Trophoblast cell (in vitro differentiated cells and primary cell): ENCODE measurements at regions not wholly inside any gene's neighbourhood (a gene's known extent, or its start where the extent isn't known, plus 50 kb on each side); places are given as distances from the start of the nearest gene placed in this dataset.
A peak's percentile ranks its signal among the peaks of the same experiment; 100 is the strongest.

Experiments used
- DNase-seq, 2 donors: peaks; one replicate each; pipeline ENCODE4 v3.0.0-alpha.2; 2016
- H2AFZ ChIP-seq: 2 replicates; pipeline ENCODE4 v1.6.1; 2013; ENCODE audit warnings: low read length, moderate library complexity, mild to moderate bottlenecking; ENCODE audit not compliant: insufficient read depth, poor library complexity
- H2AK5ac ChIP-seq: 2 replicates; pipeline ENCODE4 v1.6.1; 2013; ENCODE audit warnings: mild to moderate bottlenecking, low read length
- H2BK120ac ChIP-seq: 2 replicates; pipeline ENCODE4 v1.6.1; 2013; ENCODE audit warnings: low read length, mild to moderate bottlenecking, moderate library complexity; ENCODE audit not compliant: insufficient read depth, poor library complexity
- H2BK12ac ChIP-seq: 2 replicates; pipeline ENCODE4 v1.6.1; 2013; ENCODE audit warnings: mild to moderate bottlenecking, low read length, moderate library complexity
- H2BK5ac ChIP-seq: 2 replicates; pipeline ENCODE4 v1.6.1; 2013; ENCODE audit warnings: low read length, low read depth, moderate library complexity, mild to moderate bottlenecking; ENCODE audit not compliant: poor library complexity
- H3K14ac ChIP-seq: 2 replicates; pipeline ENCODE4 v1.6.1; 2013; ENCODE audit warnings: mild to moderate bottlenecking, low read length
- H3K18ac ChIP-seq: 2 replicates; pipeline ENCODE4 v1.6.1; 2013; ENCODE audit warnings: mild to moderate bottlenecking, low read length
- H3K23ac ChIP-seq: 2 replicates; pipeline ENCODE4 v1.6.1; 2013; ENCODE audit warnings: low read length
- H3K27ac ChIP-seq: 2 replicates; pipeline ENCODE4 v1.5.1; 2013; ENCODE audit warnings: low read depth, mild to moderate bottlenecking, inconsistent platforms, low read length, moderate library complexity
- H3K27me3 ChIP-seq: 2 replicates; pipeline ENCODE4 v1.6.1; 2013; ENCODE audit warnings: inconsistent platforms, mild to moderate bottlenecking, low read length, moderate library complexity; ENCODE audit not compliant: insufficient read depth
- H3K36me3 ChIP-seq, 2 experiments: 1 replicate in 1 of 2; 2 replicates in 1 of 2; pipeline ENCODE4 v1.6.1; 2013; ENCODE audit warnings: low read length in 2 of 2, mild to moderate bottlenecking in 2 of 2, moderate library complexity in 1 of 2; ENCODE audit not compliant: insufficient read depth in 2 of 2, control insufficient read depth in 1 of 2
- H3K4ac ChIP-seq: 2 replicates; pipeline ENCODE4 v1.6.1; 2013; ENCODE audit warnings: low read depth, mild to moderate bottlenecking, low read length, moderate library complexity
- H3K4me1 ChIP-seq, 2 experiments: 1 replicate in 1 of 2; 2 replicates in 1 of 2; pipeline ENCODE4 v1.6.1; 2013; ENCODE audit warnings: low read length in 2 of 2, mild to moderate bottlenecking in 2 of 2, moderate library complexity in 1 of 2; ENCODE audit not compliant: insufficient read depth in 2 of 2, control insufficient read depth in 1 of 2
- H3K4me2 ChIP-seq: 2 replicates; pipeline ENCODE4 v1.6.1; 2013; ENCODE audit warnings: inconsistent platforms, mild to moderate bottlenecking, low read length, moderate library complexity
- H3K4me3 ChIP-seq: 2 replicates; pipeline ENCODE4 v1.5.1; 2013; ENCODE audit warnings: mild to moderate bottlenecking, low read depth, low read length, inconsistent platforms
- H3K79me1 ChIP-seq: one replicate; pipeline ENCODE4 v1.6.1; 2013; ENCODE audit warnings: low read length
- H3K79me2 ChIP-seq: 2 replicates; pipeline ENCODE4 v1.6.1; 2013; ENCODE audit warnings: low read length, mild to moderate bottlenecking; ENCODE audit not compliant: control insufficient read depth, insufficient read depth, poor library complexity
- H3K9ac ChIP-seq: 2 replicates; pipeline ENCODE4 v1.6.1; 2013; ENCODE audit warnings: mild to moderate bottlenecking, low read length
- H3K9me3 ChIP-seq: 2 replicates; pipeline ENCODE4 v1.6.1; 2013; ENCODE audit warnings: low read depth, mild to moderate bottlenecking, control low read depth, inconsistent platforms, low read length; ENCODE audit not compliant: insufficient read depth
- H4K12ac ChIP-seq: 2 replicates; pipeline ENCODE4 v1.6.1; 2013; ENCODE audit warnings: low read depth, mild to moderate bottlenecking, low read length, moderate library complexity
- H4K8ac ChIP-seq: 2 replicates; pipeline ENCODE4 v1.6.1; 2013; ENCODE audit warnings: low read depth, mild to moderate bottlenecking, low read length, moderate library complexity
- H4K91ac ChIP-seq: one replicate; pipeline ENCODE4 v1.6.1; 2013; ENCODE audit warnings: low read depth, mild to moderate bottlenecking, low read length, moderate library complexity
- WGBS: extraction: QIAGEN DNeasy Blood & Tissue Kit; methylation state at CpG from one replicate; pipeline ENCODE4 v1.1.7; 2013; ENCODE audit warnings: missing lambda C conversion rate; ENCODE audit not compliant: insufficient read length, insufficient coverage; ENCODE audit errors: extremely low coverage; 5-methylcytosine and 5-hydroxymethylcytosine counted together

DNA sequence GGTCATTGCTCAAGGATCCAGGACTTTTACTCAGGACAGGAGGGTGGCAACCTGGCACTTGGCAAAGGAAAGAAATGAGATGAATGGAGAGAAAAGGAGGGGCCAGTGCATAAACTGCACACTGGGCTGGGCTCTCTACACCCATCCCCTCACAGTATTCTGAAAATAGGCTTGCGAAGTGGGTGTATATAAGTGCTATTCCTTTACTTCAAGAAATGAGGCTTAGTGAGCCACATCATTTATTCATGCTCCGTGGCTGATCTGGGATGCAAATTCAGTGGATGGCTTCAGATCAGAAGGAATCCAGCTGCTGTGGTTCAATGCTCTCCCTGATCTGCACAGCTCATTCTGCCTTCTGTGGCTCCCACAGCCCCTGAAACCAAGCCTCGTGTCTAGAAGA lies 297.7 kb downstream of the UQCRFS1 start:
- Histone ChIP-seq H3K79me2 (no peaks in the 10 kb centered on the region), H2BK5ac (no peak overlapping the region), H3K27ac (no peak overlapping the region), H3K4ac (no peak overlapping the region), H3K79me1 (no peaks in the 10 kb centered on the region), H3K27me3 (no peaks in the 10 kb centered on the region), H3K36me3 (no peaks in the 10 kb centered on the region), H3K4me3 (no peak overlapping the region), H4K12ac (no peak overlapping the region), H3K18ac (no peak overlapping the region), H3K14ac (no peak overlapping the region), H2BK120ac (no peak overlapping the region), H2AFZ (no peak overlapping the region), H3K4me1 (no peaks in the 10 kb centered on the region), H3K9ac (no peak overlapping the region), H4K8ac (no peak overlapping the region), H4K91ac (no peak overlapping the region), H3K9me3 (peaks cover 2% of the 10 kb centered on the region), H3K23ac (no peak overlapping the region), H2BK12ac (no peak overlapping the region), H3K4me2 (no peak overlapping the region), H2AK5ac (no peak overlapping the region)
- DNase-seq = no peak
- no CpG with 5 or more reads among the region's 3 CpGs for WGBS

DNA sequence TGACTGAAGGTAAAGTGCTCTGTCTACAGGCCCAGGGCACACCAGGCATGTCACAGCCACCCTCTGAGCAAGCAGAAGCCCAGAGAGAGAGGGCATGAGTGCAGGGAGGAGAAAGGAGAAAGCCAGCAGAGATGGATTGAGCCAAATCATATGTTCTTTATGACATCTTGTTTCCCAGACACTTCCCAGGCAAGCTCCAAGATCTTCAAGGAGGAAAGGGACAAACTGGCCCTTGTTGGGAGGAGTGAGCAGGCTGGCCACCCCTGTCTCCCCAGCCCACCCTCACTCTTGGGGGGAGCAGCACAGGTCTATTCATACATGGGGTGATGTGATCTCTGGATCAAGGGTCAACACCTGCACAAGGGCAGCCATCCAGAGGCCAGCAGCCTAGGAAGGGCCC lies 298.8 kb downstream of the UQCRFS1 start:
- H2BK12ac ChIP-seq = no peak overlapping the region
- no peak overlapping the region for H4K8ac ChIP-seq
- H3K4ac ChIP-seq = no peak overlapping the region
- H3K9me3 ChIP-seq = peaks cover 2% of the 10 kb centered on the region
- no peak overlapping the region for H3K27ac ChIP-seq
- no peak overlapping the region for H2AFZ ChIP-seq
- H3K4me3 ChIP-seq = no peak overlapping the region
- no peaks in the 10 kb centered on the region for H3K27me3 ChIP-seq
- no peak overlapping the region for H3K9ac ChIP-seq
- no peaks in the 10 kb centered on the region for H3K36me3 ChIP-seq
- H2BK120ac ChIP-seq = no peak overlapping the region
- no peak overlapping the region for H3K18ac ChIP-seq
- H3K79me2 ChIP-seq = no peaks in the 10 kb centered on the region
- H4K12ac ChIP-seq = no peak overlapping the region
- no peaks in the 10 kb centered on the region for H3K4me1 ChIP-seq
- no peak overlapping the region for H2BK5ac ChIP-seq
- H2AK5ac ChIP-seq = no peak overlapping the region
- H3K79me1 ChIP-seq = no peaks in the 10 kb centered on the region
- H4K91ac ChIP-seq = no peak overlapping the region
- no peak for DNase-seq
- H3K4me2 ChIP-seq = no peak overlapping the region
- no peak overlapping the region for H3K14ac ChIP-seq
- no peak overlapping the region for H3K23ac ChIP-seq

DNA sequence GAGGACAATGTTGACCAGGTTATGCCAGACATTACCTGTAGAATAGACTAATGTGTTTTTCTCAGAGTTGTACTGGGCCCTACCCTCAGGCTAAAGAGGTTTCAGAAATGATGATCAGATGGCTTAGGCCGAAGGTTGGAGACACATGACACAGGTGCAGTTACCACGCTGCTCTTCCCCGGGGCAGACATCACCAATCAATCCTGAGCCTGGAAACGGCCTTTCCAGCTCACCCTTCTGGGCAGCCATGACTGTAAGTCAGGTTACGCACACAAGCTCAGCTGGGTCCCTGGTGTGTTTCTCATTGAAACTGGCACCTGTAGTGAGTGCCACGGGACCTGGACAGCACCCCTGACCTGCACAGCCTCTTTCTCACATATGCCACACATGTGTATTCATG lies 299.3 kb downstream of the UQCRFS1 start:
- Histone ChIP-seq H2AFZ (no peak overlapping the region), H4K91ac (no peak overlapping the region)
- WGBS = no CpG with 5 or more reads among the region's 6 CpGs

DNA sequence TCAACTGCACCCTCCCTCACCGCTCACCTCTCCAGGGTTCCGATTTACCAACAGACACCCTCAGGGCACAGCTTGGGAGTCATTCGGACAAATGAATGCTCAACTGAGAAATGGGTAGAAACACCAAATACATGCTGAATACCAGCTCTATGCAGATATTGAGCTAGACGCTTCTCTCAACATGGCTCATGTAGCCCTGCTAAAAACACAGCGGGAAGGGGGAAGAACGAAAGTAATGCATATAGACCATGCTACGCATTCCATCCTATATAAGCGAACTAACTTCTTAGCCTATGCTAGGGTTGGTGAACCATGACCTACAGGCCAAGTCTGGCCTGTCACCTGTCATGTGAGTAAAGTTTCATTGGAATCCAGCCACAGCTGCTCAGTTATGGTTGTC lies 304.0 kb downstream of the UQCRFS1 start:
- H3K4me2 ChIP-seq = no peak overlapping the region
- H3K4me3 ChIP-seq = no peak overlapping the region
- H2BK12ac ChIP-seq = no peak overlapping the region
- H3K9ac ChIP-seq = no peak overlapping the region
- H2BK5ac ChIP-seq = no peak overlapping the region
- H3K9me3 ChIP-seq = peaks cover 2% of the 10 kb centered on the region
- no peaks in the 10 kb centered on the region for H3K36me3 ChIP-seq
- H3K4ac ChIP-seq = no peak overlapping the region
- no peak overlapping the region for H2AFZ ChIP-seq
- H4K91ac ChIP-seq = no peak overlapping the region
- no peak overlapping the region for H4K8ac ChIP-seq
- no peak overlapping the region for H3K23ac ChIP-seq
- no peak overlapping the region for H2AK5ac ChIP-seq
- no peaks in the 10 kb centered on the region for H3K4me1 ChIP-seq
- H4K12ac ChIP-seq = no peak overlapping the region
- H3K27ac ChIP-seq = no peak overlapping the region
- H2BK120ac ChIP-seq = no peak overlapping the region
- H3K79me2 ChIP-seq = no peaks in the 10 kb centered on the region
- no peak overlapping the region for H3K14ac ChIP-seq
- no peak overlapping the region for H3K18ac ChIP-seq
- no CpG with 5 or more reads among the region's 8 CpGs for WGBS
- H3K27me3 ChIP-seq = no peaks in the 10 kb centered on the region
- DNase-seq = peak; percentile 78 to 92
- no peaks in the 10 kb centered on the region for H3K79me1 ChIP-seq

More for the DNA sequence above, 299.3 kb downstream of the UQCRFS1 start:
- H3K9ac ChIP-seq = no peak overlapping the region
- no peak overlapping the region for H2BK12ac ChIP-seq
- H3K4me3 ChIP-seq = no peak overlapping the region
- H3K23ac ChIP-seq = no peak overlapping the region
- no peak for DNase-seq
- no peak overlapping the region for H3K4me2 ChIP-seq
- no peaks in the 10 kb centered on the region for H3K4me1 ChIP-seq
- H2BK120ac ChIP-seq = no peak overlapping the region
- H3K36me3 ChIP-seq = no peaks in the 10 kb centered on the region
- no peak overlapping the region for H4K8ac ChIP-seq
- no peak overlapping the region for H3K18ac ChIP-seq
- no peak overlapping the region for H2BK5ac ChIP-seq
- H3K27me3 ChIP-seq = no peaks in the 10 kb centered on the region
- H3K79me1 ChIP-seq = no peaks in the 10 kb centered on the region
- H4K12ac ChIP-seq = no peak overlapping the region
- no peaks in the 10 kb centered on the region for H3K79me2 ChIP-seq
- peaks cover 2% of the 10 kb centered on the region for H3K9me3 ChIP-seq
- no peak overlapping the region for H2AK5ac ChIP-seq
- no peak overlapping the region for H3K27ac ChIP-seq
- H3K14ac ChIP-seq = no peak overlapping the region
- no peak overlapping the region for H3K4ac ChIP-seq
